ENCODE measurements at regions not wholly inside any gene's neighbourhood (a gene's known extent, or its start where the extent isn't known, plus 50 kb on each side); places are given as distances from the start of the nearest gene placed in this dataset.

GRCh38 chr5:88666761-88667495 is 216.1 kb downstream of the MEF2C start:
- H2BK120ac ChIP-seq (ENCODE audit: insufficient read depth, low read length, poor library complexity): no peak overlapping the region
- H3K4me2 ChIP-seq (ENCODE audit: low read length): no peak overlapping the region
- H2BK12ac ChIP-seq (ENCODE audit: low read length): no peak overlapping the region
- no peaks in the 10 kb centered on the region for H3K79me1 ChIP-seq (ENCODE audit: low read length)
- H3K79me2 ChIP-seq (ENCODE audit: control insufficient read depth, insufficient read depth, low read length, poor library complexity): no peaks in the 10 kb centered on the region
- H3K27ac ChIP-seq (ENCODE audit: low read depth, low read length): no peak overlapping the region
- H3K23ac ChIP-seq (ENCODE audit: low read length): no peak overlapping the region
- no peak overlapping the region for H2BK5ac ChIP-seq (ENCODE audit: low read depth, low read length, poor library complexity)
- WGBS (ENCODE audit: extremely low coverage, insufficient coverage, insufficient read length): no CpG with 5 or more reads among the region's 22 CpGs
- H2AK5ac ChIP-seq (ENCODE audit: low read length): no peak overlapping the region
- no peak overlapping the region for H4K91ac ChIP-seq (ENCODE audit: low read depth, low read length)
- no peak overlapping the region for H3K14ac ChIP-seq (ENCODE audit: low read length)
- no peak overlapping the region for H4K8ac ChIP-seq (ENCODE audit: low read depth, low read length)
- H3K18ac ChIP-seq (ENCODE audit: low read length): no peak overlapping the region
- no peak overlapping the region for H3K9ac ChIP-seq (ENCODE audit: low read length)
- no peak overlapping the region for H3K4me3 ChIP-seq (ENCODE audit: low read depth, low read length)
- no peaks in the 10 kb centered on the region for H3K36me3 ChIP-seq (ENCODE audit: control insufficient read depth in 1 of 2, insufficient read depth in 2 of 2, low read length in 2 of 2)
- H3K4ac ChIP-seq (ENCODE audit: low read depth, low read length): no peak overlapping the region
- no peak overlapping the region for H4K12ac ChIP-seq (ENCODE audit: low read depth, low read length)
- no peak for DNase-seq
- H3K4me1 ChIP-seq (ENCODE audit: control insufficient read depth in 1 of 2, insufficient read depth in 2 of 2, low read length in 2 of 2): no peaks in the 10 kb centered on the region
- H3K27me3 ChIP-seq (ENCODE audit: insufficient read depth, low read length): peaks cover 40% of the 10 kb centered on the region
- no peak overlapping the region for H2AFZ ChIP-seq (ENCODE audit: insufficient read depth, low read length, poor library complexity)
- no peaks in the 10 kb centered on the region for H3K9me3 ChIP-seq (ENCODE audit: insufficient read depth, low read depth, low read length)

- peaks cover 36% of the 10 kb centered on the region for H3K27me3 ChIP-seq (ENCODE audit: insufficient read depth, low read length)
- H4K8ac ChIP-seq (ENCODE audit: low read depth, low read length): no peak overlapping the region
- no peak overlapping the region for H4K12ac ChIP-seq (ENCODE audit: low read depth, low read length)
- H3K27ac ChIP-seq (ENCODE audit: low read depth, low read length): no peak overlapping the region
- no peak overlapping the region for H2BK5ac ChIP-seq (ENCODE audit: low read depth, low read length, poor library complexity)
- H3K79me1 ChIP-seq (ENCODE audit: low read length): no peaks in the 10 kb centered on the region
- H4K91ac ChIP-seq (ENCODE audit: low read depth, low read length): no peak overlapping the region
- H2AFZ ChIP-seq (ENCODE audit: insufficient read depth, low read length, poor library complexity): no peak overlapping the region
- no peak overlapping the region for H2BK12ac ChIP-seq (ENCODE audit: low read length)
- no peak overlapping the region for H3K23ac ChIP-seq (ENCODE audit: low read length)
- no peak overlapping the region for H3K14ac ChIP-seq (ENCODE audit: low read length)
- H3K4me1 ChIP-seq (ENCODE audit: control insufficient read depth in 1 of 2, insufficient read depth in 2 of 2, low read length in 2 of 2): peaks cover 0 to 4% of the 10 kb centered on the region in 2 experiments
- H3K18ac ChIP-seq (ENCODE audit: low read length): no peak overlapping the region
- no peak overlapping the region for H2BK120ac ChIP-seq (ENCODE audit: insufficient read depth, low read length, poor library complexity)
- no peak overlapping the region for H3K4ac ChIP-seq (ENCODE audit: low read depth, low read length)
- no peaks in the 10 kb centered on the region for H3K9me3 ChIP-seq (ENCODE audit: insufficient read depth, low read depth, low read length)
- DNase-seq: no peak
- H3K4me3 ChIP-seq (ENCODE audit: low read depth, low read length): no peak overlapping the region
- no CpG with 5 or more reads among the region's 17 CpGs for WGBS (ENCODE audit: extremely low coverage, insufficient coverage, insufficient read length)
- H3K36me3 ChIP-seq (ENCODE audit: control insufficient read depth in 1 of 2, insufficient read depth in 2 of 2, low read length in 2 of 2): no peaks in the 10 kb centered on the region
- H2AK5ac ChIP-seq (ENCODE audit: low read length): no peak overlapping the region
- no peak overlapping the region for H3K9ac ChIP-seq (ENCODE audit: low read length)
- H3K79me2 ChIP-seq (ENCODE audit: control insufficient read depth, insufficient read depth, low read length, poor library complexity): no peaks in the 10 kb centered on the region
- H3K4me2 ChIP-seq (ENCODE audit: low read length): no peak overlapping the region
Observed at GRCh38 chr5:88665750-88666215, 217.2 kb downstream of the MEF2C start.

DNA sequence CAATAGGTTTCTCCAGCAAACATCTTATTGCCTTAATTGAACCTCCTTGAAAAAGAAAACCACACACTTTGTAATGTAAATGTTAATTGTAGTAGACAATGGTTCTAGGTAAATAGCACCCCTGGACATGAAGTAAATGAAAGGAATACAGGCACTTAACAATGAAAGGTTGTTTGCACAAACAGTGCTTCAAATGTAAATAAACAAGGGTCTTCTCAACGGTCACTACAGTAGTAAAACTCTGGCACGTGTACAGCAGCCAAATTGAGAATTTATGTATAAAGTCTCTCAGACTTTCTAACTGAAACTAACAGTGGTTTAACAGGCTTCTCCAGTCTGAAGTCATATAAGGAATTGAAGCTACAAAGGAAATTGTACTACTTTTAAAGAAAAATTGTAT is 218.3 kb downstream of the MEF2C start:
- H2BK120ac ChIP-seq (ENCODE audit: insufficient read depth, low read length, poor library complexity): no peak overlapping the region
- no peak overlapping the region for H4K8ac ChIP-seq (ENCODE audit: low read depth, low read length)
- WGBS (ENCODE audit: extremely low coverage, insufficient coverage, insufficient read length): no CpG with 5 or more reads among the region's 2 CpGs

DNA sequence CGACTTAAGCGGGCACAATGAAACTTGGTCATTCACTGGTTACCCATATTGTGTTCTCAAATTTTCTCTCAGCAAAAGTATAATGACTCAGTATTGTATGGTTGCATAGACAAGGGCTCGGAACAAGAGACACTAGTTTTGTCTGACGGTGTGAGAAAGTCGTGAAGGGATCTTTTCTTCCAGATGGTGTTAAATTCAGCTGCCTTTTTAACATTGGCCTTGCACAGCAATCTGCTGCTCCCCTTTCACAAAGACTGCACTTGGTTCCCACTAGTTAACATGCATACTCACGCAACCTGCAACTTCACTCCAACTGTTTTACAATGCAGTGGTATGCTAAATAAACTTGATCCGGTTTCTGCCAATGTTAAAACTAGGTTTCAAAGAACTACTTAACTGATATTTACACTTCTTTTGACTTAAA is 219.2 kb downstream of the MEF2C start:
- Histone ChIP-seq H3K18ac (ENCODE audit: low read length) (no peak overlapping the region), H2AFZ (ENCODE audit: insufficient read depth, low read length, poor library complexity) (no peak overlapping the region), H3K27ac (ENCODE audit: low read depth, low read length) (no peak overlapping the region), H3K4me1 (ENCODE audit: control insufficient read depth in 1 of 2, insufficient read depth in 2 of 2, low read length in 2 of 2) (peaks cover 2 to 7% of the 10 kb centered on the region in 2 experiments), H3K9me3 (ENCODE audit: insufficient read depth, low read depth, low read length) (peaks cover 4% of the 10 kb centered on the region), H2BK12ac (ENCODE audit: low read length) (no peak overlapping the region), H3K79me2 (ENCODE audit: control insufficient read depth, insufficient read depth, low read length, poor library complexity) (no peaks in the 10 kb centered on the region), H2BK120ac (ENCODE audit: insufficient read depth, low read length, poor library complexity) (no peak overlapping the region), H3K4ac (ENCODE audit: low read depth, low read length) (no peak overlapping the region), H4K91ac (ENCODE audit: low read depth, low read length) (no peak overlapping the region), H3K9ac (ENCODE audit: low read length) (no peak overlapping the region), H4K12ac (ENCODE audit: low read depth, low read length) (no peak overlapping the region), H3K4me3 (ENCODE audit: low read depth, low read length) (no peak overlapping the region), H2AK5ac (ENCODE audit: low read length) (no peak overlapping the region), H3K14ac (ENCODE audit: low read length) (no peak overlapping the region), H4K8ac (ENCODE audit: low read depth, low read length) (no peak overlapping the region), H3K79me1 (ENCODE audit: low read length) (no peaks in the 10 kb centered on the region), H3K4me2 (ENCODE audit: low read length) (no peak overlapping the region), H3K36me3 (ENCODE audit: control insufficient read depth in 1 of 2, insufficient read depth in 2 of 2, low read length in 2 of 2) (no peaks in the 10 kb centered on the region), H3K27me3 (ENCODE audit: insufficient read depth, low read length) (peaks cover 47% of the 10 kb centered on the region), H3K23ac (ENCODE audit: low read length) (no peak overlapping the region), H2BK5ac (ENCODE audit: low read depth, low read length, poor library complexity) (no peak overlapping the region)
- WGBS (ENCODE audit: extremely low coverage, insufficient coverage, insufficient read length): no CpG with 5 or more reads among the region's 7 CpGs
- no peak for DNase-seq

More for the DNA sequence above, 218.3 kb downstream of the MEF2C start:
- Histone ChIP-seq H2AFZ (ENCODE audit: insufficient read depth, low read length, poor library complexity) (no peak overlapping the region), H3K23ac (ENCODE audit: low read length) (no peak overlapping the region), H2AK5ac (ENCODE audit: low read length) (no peak overlapping the region), H3K4me1 (ENCODE audit: control insufficient read depth in 1 of 2, insufficient read depth in 2 of 2, low read length in 2 of 2) (peaks cover 2 to 7% of the 10 kb centered on the region in 2 experiments), H2BK5ac (ENCODE audit: low read depth, low read length, poor library complexity) (no peak overlapping the region), H4K91ac (ENCODE audit: low read depth, low read length) (no peak overlapping the region), H3K36me3 (ENCODE audit: control insufficient read depth in 1 of 2, insufficient read depth in 2 of 2, low read length in 2 of 2) (no peaks in the 10 kb centered on the region), H3K4me2 (ENCODE audit: low read length) (no peak overlapping the region), H3K79me2 (ENCODE audit: control insufficient read depth, insufficient read depth, low read length, poor library complexity) (no peaks in the 10 kb centered on the region), H3K4me3 (ENCODE audit: low read depth, low read length) (no peak overlapping the region), H3K9me3 (ENCODE audit: insufficient read depth, low read depth, low read length) (peaks cover 3% of the 10 kb centered on the region), H3K27ac (ENCODE audit: low read depth, low read length) (no peak overlapping the region), H2BK12ac (ENCODE audit: low read length) (no peak overlapping the region), H3K4ac (ENCODE audit: low read depth, low read length) (no peak overlapping the region), H3K79me1 (ENCODE audit: low read length) (no peaks in the 10 kb centered on the region), H3K18ac (ENCODE audit: low read length) (no peak overlapping the region), H3K14ac (ENCODE audit: low read length) (no peak overlapping the region), H4K12ac (ENCODE audit: low read depth, low read length) (no peak overlapping the region), H3K9ac (ENCODE audit: low read length) (no peak overlapping the region), H3K27me3 (ENCODE audit: insufficient read depth, low read length) (peaks cover 46% of the 10 kb centered on the region)
- DNase-seq: no peak

Data from trophoblast cell (in vitro differentiated cells and primary cell).